Astrocyte of the spinal cord (primary cell): ENCODE measurements at regions not wholly inside any gene's neighbourhood (a gene's known extent, or its start where the extent isn't known, plus 50 kb on each side); places are given as distances from the start of the nearest gene placed in this dataset.
"Not testable (repeated sequence)": the region's sequence is repeated elsewhere in the genome, so short reads cannot be mapped to it uniquely, and the experiment has no call there.

ENCODE experiments used
- DNase-seq: peaks from one replicate; pipeline ENCODE4 v3.0.0; 2011; ENCODE audit warnings: low read depth, low spot score
- H3K4me3 ChIP-seq: 2 replicates; pipeline ENCODE4 v1.5.1; 2011; ENCODE audit warnings: low read depth, mild to moderate bottlenecking, low read length, moderate library complexity
- in situ Hi-C: cut with HindIII; loops from 2 replicates; pipeline ENCODE4 v1.10.0; 2017; ENCODE audit warnings: low sequenced_read_pairs
- TF ChIP-seq, protein P1 (sequence below): IDR thresholded peaks from 2 replicates; pipeline ENCODE4 v1.5.1; 2012; ENCODE audit warnings: low read depth, mild to moderate bottlenecking, low read length, inconsistent platforms

DNA sequence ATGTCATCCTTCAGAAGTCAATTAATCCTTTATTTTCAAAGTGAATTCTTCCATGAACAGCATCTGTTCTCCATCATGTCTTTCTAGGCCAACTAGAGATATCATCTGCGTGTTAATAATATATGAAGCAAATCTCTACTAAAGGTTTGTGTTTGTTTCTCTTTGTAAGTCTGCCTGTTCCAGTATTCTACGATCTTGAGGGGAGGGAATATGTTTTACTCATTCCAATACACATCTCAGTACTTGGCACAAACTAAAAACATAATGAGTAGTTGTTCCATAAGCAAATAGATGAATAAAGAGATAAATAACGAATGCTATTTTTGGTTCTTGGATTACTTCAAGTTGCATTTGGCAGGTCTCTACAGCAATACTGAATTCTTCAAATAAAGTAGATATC is 470.7 kb upstream of the GRIN3A start:
- H3K4me3 ChIP-seq: no peak overlapping the region
- in situ Hi-C loops: no loop called here
- DNase-seq: no peak
- TF ChIP-seq, protein P1, sequence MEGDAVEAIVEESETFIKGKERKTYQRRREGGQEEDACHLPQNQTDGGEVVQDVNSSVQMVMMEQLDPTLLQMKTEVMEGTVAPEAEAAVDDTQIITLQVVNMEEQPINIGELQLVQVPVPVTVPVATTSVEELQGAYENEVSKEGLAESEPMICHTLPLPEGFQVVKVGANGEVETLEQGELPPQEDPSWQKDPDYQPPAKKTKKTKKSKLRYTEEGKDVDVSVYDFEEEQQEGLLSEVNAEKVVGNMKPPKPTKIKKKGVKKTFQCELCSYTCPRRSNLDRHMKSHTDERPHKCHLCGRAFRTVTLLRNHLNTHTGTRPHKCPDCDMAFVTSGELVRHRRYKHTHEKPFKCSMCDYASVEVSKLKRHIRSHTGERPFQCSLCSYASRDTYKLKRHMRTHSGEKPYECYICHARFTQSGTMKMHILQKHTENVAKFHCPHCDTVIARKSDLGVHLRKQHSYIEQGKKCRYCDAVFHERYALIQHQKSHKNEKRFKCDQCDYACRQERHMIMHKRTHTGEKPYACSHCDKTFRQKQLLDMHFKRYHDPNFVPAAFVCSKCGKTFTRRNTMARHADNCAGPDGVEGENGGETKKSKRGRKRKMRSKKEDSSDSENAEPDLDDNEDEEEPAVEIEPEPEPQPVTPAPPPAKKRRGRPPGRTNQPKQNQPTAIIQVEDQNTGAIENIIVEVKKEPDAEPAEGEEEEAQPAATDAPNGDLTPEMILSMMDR: no peak

DNA sequence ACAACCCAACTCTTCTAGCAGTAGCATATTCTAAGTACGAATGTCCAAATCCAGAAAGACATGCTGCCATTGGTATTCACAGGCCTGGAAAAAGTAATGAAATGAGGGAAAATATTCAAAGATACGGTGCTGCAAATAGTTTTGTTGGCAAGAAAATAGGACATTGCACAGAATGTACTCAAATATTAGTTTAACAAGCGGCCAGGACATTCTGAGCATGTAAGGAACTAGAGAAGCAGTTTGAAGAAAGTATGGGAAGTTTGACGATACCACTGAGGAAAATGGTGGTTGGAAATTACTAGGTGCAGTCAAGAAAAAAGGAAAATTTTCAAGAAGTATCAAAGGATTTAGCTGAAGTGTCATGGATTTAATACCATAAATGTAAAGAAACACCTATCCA is 468.0 kb upstream of the GRIN3A start:
- in situ Hi-C loops: no loop called here
- TF ChIP-seq, protein P1: no peak
- no peak for DNase-seq
- H3K4me3 ChIP-seq: no peak overlapping the region

DNA sequence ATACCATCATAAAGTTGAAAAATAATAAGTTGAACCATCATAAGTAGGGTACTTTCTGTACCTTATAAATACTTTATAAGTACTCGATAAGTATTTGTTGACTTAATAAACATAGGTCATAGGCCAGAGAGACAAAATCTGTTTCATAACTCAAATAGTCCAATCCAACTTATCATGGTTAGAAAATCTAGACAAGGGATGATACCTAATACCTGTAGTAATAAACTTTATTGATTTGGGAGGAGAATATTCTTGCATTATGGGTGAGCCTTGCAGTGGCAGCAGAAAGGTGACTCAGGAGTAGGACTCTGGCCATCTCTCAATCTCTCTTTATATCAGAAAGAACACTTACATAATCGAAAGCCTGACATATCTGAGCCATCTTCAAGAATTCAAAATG is 466.8 kb upstream of the GRIN3A start:
- TF ChIP-seq, protein P1: no peak
- in situ Hi-C loops: no loop called here
- H3K4me3 ChIP-seq: no peak overlapping the region
- no peak for DNase-seq

- in situ Hi-C loops: no loop called here
- no peak for DNase-seq
- TF ChIP-seq, protein P1: no peak
- H3K4me3 ChIP-seq: no peak overlapping the region
Measured at GRCh38 chr9:102202126-102202525, 463.7 kb upstream of the GRIN3A start.

DNA sequence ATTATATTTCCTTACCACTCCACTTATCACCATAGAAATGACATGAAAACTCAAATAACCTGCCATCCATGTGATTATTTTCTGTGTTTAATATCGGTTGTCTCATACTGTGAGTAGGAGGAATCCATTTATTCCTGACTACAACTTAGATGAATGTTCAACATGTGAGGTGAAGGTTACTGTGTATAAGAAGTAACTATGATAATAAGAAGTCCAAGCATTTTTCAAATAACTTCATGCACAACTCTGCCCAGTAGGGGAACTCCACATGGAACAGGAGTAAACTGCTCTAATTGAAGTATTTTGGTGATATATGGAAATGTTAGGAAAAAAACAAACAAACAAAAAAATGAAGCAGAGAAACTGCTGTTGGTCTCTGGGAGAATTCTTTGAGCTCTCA is 447.5 kb upstream of the GRIN3A start:
- no peak for DNase-seq
- H3K4me3 ChIP-seq: no peak overlapping the region
- in situ Hi-C loops: no loop called here
- TF ChIP-seq, protein P1: no peak

DNA sequence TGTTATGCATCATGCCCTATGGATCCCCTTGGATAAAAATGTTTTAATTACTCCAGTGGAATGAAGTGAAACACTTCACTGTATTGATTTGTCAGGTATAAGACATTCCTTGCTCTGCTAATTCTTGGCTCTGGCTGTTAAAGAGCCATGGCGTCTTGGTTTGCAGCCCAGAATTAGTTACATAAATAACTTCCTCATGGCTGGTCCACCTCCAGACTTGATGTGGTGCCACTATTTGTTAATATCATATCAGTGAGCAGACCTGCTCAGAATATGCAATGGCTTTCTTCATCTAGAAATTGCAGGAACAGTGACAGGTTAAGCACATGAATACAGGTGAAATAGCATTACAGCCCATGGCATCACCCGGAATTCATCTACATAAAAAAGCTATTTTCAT is 446.9 kb upstream of the GRIN3A start:
- in situ Hi-C loops: no loop called here
- TF ChIP-seq, protein P1: no peak
- H3K4me3 ChIP-seq: no peak overlapping the region
- no peak for DNase-seq

GRCh38 chr9:102178811-102179210 is 440.4 kb upstream of the GRIN3A start:
- DNase-seq: peak; percentile 16
- TF ChIP-seq, protein P1: no peak
- H3K4me3 ChIP-seq: no peak overlapping the region
- in situ Hi-C loops: no loop called here

DNA sequence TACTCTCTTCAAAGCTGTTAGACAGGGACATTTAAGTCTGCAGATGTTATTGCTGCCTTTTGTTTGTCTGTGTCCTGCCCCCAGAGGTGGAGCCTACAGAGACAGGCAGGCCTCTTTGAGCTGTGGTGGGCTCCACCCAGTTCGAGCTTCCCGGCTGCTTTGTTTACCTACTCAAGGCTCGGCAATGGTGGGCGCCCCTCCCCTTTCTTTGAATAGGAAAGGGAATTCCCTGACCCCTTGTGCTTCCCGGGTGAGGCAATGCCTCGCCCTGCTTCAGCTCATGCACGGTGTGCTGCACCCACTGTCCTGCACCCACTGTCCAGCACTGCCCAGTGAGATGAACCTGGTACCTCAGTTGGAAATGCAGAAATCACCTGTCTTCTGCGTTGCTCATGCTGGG is 435.8 kb upstream of the GRIN3A start:
- DNase-seq, H3K4me3 ChIP-seq, in situ Hi-C loops: not testable (repeated sequence)
